ENCODE measurements at regions not wholly inside any gene's neighbourhood (a gene's known extent, or its start where the extent isn't known, plus 50 kb on each side); places are given as distances from the start of the nearest gene placed in this dataset.
A peak's percentile ranks its signal among the peaks of the same experiment; 100 is the strongest.

DNA sequence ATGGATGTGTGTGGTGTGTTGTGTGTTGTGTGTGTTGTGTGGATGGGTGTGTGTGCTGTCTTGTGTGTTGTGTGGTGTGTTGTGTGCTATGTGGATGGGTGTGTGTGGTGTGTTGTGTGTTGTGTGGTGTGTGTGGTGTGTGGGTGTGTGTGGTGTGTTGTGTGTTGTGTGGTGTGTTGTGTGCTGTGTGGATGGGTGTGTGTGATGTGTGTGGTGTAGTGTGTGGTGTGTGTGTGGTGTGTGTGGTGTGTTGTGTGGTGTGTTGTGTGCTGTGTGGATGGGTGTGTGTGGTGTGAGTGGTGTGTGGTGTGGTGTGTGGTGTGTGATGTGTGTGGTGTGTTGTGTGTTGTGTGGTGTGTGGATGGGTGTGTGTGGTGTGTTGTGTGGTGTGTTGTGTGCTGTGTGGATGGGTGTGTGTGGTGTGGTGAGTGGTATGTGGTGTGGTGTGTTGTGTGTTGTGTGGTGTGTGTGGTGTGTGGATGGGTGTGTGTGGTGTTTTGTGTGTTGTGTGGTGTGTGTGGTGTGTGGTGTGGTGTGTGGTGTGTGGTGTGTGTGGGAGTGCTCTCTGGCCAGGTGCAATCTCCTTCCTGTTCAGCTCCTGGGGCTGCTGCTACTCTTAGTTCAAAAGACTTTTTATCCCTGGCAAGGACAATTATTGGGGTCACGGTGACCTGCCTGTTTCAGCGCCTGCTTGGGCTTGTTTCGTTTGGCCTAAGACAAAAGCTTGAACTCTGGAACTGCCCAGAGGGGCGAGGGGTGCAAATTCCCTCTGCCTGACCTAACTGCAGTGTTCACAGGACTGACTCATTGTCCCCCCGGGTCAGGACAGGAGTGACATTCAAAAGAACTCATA is 101.1 kb downstream of the UBIAD1 start:
- DNase-seq: no peak

DNA sequence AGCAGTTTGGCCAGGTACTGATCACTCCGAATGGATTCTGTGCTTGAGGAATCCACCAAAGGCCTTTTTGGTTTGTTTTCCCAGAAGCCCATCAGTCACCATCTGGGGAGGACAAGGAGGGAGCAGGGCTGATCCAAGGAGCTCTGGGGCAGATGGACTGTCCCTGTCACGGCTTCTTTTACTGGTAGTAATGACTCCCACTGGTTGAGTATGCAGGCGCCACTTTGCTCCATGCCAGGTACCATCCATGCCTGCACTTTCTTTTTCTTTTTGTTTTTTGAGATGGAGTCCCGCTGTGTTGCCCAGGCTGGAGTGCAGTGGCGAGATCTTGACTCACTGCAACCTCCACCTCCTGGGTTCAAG is 101.7 kb downstream of the UBIAD1 start:
- DNase-seq: no peak

DNA sequence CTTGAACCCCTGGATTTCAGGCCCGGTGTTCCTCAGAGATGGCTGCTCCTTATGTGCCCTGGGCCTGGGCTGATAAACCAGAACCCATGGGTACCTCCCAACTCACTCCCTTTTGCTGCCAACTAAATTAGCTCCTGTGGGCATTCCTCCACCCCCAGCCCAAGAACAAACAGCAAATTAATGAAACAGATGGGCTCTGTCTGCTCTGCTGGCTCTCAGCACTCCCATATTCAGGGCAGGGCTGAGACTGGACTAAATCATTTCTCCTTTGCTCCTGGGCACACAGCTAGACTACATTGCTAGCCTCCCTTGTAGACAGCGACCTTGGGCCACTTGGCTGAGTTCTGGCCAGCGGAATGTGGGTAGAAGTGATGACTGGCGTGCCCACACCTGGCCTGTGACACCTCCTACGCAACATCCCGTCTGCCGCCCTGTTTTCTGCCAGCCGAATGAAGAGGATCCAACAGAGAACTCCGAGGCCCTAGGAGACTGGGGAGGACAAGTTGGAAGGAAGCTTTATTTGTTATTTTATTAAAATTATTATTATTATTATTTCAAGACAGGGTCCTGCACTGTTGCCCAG is 101.9 kb upstream of the DISP3 start:
- DNase-seq: no peak

DNA sequence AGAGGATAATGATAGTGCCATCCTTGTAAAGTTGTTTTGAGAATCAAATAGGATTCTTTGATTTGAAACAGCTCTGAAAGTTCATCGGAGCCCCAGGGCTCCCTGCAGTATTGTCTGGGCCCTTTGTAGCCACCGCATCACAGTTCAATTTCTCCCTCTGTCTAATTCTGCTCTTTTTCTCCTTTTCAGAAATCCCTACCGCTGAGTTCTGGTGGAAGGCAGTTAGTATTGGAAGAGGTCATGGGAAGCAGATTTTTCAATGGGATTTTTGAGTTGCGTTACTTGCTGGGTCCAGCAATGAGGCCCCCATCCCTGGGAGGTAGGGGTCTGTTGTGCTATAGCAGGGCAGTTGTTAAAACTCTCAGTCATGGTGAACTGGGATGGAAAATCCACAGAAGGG is 101.0 kb upstream of the DISP3 start:
- DNase-seq: no peak

DNA sequence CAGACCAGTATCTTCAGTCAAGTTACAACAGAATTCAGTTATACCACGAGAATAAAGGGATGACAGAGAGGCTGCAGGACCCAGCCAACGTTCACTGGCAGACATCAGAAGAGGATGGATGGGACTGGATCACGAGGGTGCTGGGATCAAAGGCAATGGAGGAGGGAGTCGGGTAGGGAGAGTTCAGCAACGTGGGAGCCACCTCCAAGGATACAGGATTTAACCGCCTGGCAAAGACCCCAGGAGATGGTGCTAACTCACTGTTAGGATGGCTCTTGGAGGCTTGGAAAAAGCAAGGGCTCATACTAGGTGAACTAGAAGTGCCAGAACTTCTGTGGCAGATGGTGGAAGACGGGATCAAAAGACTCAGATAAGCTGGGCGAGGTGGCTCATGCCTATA is 99.1 kb upstream of the DISP3 start:
- DNase-seq: no peak

DNA sequence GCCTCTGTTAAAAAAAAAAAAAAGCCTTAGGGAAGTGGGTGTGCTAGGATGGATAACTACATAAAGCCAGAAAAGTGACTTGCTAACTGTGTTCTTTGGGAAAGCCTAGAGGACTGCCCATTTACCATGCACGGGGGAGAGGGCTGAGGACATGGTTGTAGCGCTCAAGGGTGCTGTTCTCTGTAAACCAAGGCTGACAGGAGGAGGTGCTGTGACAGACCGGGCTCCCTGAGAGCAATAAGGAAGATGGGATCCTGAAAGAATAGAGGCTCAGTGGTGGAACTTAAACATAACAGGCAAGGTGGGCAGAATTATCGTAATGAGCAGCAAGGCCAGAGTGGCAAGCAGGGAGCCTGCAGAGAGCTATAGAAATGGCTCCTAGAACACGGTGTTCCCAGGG is 98.5 kb upstream of the DISP3 start:
- DNase-seq: no peak

DNA sequence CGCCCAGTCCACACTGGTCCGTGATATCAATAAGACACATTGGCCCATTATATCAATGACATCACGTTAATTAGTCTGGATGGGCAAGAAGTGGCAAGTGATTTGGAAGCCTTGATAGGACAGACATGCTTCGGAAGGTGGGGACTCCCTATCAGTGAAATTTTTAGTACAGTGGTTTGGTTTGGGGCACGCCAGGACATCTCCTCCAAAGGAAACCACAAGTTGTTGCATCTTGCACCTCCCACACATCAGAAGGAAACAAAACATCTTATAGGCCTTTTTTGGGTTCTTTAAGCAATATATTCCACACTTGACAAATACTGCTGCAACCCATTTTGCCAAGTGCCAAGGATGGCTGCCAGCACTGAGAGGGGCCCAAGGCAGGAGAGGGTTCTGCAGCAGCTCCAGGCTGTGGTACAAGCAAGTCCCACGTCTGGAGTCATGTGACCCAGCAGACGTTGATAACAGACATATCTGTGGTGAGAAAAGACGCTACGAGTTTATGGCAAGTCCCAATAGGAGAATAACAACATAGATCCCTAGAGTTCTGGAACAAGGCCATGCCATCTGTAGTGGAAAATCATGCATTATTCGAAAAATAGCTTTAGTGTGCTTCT is 95.3 kb upstream of the DISP3 start:
- DNase-seq: peak; percentile 22

DNA sequence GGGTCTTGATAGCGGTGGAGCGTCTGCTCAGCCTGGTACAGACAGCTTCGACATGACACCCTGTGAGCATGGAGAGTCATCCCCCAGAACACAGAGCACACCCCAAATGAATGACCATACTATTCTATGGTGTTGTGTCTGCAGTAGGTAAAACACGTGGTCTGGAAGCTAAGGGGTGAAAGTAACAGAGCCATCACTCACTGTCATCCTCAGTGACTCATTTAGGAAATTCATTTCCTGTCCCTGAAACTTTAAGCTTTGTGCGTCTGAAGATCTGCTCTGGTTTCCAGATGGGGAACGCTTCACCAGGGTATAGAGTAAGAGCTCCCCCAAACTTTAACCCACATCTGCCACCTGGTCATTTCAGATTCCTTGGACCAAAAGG is 94.8 kb upstream of the DISP3 start:
- peak; percentile 55 for DNase-seq

DNA sequence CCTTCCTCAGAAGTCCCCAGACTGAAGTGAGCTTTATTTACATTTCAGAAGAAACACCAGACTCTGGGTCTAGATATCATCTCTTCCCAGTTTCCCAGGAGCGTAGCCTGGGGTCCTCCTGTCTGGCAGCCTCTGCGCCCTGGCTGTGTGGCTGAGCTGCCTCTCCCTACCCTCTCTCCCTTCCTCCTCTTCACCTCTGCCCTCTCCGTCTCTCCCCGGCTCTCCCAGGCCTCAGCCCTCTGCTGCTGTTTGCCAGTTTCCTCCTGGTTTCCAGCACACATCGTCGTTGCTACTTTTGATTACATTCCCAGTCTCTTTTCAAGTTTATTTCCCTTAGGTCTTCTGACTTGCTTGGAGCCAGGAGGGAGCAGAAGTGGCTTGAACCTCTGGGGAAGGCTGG is 91.1 kb upstream of the DISP3 start:
- no peak for DNase-seq

DNA sequence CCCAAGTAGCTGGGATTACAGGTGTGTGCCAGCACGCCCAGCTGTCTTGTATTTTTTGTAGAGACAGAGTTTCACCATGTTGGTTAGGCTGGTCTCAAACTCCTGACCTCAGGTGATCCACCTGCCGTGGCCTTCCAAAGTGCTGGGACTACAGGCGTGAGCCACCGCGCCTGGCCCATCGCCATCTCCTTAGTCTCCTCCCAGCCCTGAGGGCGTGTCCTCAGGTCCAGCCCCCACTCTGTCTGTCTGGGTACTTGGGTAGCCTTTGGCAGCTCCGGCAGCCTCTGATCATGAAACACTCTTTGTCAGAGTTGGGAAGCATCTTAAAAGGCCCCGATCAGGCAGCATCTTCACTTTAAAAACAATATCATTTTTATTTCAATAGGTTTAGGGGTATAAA is 90.3 kb upstream of the DISP3 start:
- DNase-seq: no peak

DNA sequence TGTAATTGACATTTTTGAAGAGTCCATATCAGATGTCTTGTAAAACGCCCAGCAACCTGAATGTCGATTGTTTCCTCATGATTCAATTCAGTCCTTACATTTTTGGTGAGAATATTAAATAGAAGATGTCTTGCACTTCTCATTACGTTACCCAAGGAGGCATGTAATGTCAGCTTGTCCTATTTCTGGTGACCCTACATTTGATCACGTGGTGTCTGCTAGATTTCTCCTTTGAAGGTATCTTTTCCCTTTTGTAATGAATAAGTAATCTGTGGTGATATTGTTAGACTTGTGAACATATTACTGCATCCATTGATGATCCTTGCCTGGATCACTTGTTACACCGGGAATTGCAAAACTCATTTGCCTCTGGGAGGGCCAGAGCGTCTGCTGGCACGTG is 87.6 kb upstream of the DISP3 start:
- no peak for DNase-seq

DNA sequence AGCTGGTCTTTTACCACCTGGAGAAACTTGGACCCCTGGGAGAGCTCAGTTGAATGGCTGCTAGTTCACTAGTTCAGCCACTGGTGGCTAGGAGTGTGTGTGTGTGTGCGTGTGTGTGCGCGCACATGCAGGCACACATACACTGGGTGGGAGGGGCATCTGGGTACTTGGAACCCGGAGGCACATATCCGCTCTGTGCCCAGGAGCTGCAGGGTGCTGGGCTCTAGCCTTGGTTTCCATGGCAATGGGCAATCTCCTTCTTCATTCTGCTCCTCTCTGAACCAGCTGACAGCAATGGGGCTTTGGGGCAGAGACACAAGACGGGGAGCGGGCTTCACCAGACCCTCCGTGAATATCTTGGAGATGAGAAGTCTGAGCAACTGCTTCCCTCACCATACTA is 87.1 kb upstream of the DISP3 start:
- no peak for DNase-seq

DNA sequence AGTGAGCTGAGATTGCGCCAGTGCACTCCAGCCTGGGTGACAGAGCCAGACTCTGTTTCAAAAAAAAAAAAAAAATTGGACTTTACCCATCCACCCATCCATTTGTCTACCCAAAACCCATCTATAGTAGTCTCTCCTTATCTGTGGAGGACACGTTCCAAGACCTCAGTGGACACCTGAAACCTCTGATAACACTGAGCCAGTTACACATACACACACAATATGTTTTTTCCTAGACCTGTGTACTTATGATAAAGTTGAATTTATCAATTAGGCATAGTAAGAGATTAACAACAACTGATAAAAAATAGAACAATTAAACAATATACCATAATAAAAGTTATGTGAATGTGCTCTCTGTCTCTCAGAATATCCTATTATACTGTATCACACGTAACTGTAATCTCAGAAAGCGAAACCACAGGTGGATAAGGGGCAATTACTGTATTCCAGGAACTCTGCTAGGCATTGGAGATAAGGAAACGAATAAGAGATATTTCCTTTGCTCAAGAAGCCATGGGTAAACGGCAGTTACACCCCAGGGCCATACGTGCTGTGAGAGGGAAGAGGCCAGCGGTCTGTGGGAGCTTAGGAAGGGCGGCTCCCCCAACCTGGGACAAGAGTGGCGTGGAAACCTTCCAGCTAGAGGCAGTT is 84.2 kb upstream of the DISP3 start:
- DNase-seq: no peak

DNA sequence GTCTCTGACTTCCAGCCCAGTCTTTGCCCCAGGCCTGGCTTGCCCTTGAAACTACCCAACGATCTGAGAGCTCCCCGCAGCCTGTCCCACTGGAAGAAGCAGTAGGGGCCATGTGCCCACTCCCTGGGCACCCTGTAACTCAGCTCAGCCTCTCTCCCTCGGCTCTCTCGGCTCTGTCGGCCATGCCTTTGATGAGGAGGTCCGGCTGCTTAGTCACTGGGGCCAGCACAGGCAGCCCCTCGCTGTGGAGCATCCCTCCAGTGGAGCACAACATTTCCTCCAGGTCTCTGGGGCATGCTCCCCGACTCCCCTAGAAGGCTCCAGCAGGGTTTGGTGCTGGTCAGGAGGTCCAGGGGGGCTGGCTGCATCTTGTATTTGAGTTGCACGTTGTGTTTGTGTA is 83.3 kb upstream of the DISP3 start:
- DNase-seq: no peak

DNA sequence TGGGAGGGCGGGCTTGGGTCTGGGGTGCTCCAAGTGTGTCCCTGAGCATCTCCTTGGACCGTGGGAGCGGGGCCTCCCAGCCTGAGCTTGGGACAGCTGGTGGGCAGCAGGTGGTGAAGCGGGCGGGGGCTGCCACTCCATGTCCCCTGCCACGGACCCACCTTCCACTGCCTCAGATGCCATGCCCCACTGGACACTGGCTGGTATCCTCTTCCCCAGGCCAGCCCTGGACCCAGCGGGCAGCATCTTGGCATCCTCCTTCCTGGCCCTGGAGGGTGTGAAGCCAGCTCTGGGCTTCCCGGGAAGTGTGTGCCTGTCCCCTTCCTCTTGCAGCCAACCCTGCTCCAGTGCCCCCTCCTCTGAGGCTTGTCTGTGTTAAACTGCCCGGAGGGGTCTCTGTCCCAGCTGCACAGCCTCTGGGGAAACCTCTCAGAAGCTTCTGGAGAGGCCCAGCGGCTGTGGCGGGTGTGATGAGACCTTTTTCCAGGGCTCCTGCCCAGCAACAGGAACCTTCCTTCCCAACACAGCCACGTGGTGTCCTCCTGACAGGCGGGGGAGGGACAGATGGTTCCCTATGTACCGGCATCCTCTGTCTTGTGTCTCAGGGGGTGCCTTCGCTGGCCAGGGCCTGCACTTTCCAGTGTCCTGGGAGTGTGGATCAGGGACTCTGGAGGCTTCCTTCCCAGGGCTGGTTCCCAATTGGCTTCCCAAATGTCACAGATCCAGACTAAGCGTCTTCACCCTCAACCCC is 81.6 kb upstream of the DISP3 start:
- no peak for DNase-seq

DNA sequence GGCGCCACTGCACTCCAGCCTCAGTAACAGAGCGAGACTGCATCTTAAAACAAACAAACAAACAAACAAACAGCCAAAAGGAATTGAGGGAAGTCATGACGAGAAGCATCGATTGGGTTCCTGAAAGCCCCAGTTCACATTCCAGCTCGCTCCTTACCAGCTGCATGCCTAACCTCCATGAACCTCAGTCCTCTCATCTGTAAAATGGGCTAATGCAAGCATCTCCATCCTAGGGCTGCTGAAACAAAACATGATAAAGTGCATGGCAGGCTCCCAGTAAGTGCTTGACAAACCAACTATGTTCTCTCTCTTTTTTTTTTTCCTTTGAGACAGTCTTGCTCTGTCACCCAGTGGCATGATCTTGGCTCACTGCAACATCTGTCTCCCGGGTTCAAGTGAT is 79.7 kb upstream of the DISP3 start:
- DNase-seq: no peak

DNA sequence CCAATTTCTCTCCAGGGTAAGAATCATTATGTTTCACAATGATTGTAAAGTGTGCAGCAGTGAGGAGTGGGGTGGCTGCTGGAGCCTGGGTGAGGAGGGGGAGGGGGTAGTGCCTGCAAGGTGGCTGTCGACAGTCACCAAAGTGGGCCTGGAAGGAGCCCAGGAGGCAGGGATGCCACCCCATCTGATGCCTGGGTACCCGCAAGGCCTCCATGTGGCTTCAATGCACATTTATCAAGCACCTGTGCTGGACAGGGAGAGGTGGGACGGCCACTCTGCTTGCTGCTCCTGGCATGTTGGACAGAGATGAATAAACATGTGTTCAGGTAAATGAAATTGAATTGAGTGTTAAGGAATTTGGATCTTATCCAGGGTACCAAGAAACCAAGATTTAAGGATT is 78.8 kb upstream of the DISP3 start:
- DNase-seq: no peak

DNA sequence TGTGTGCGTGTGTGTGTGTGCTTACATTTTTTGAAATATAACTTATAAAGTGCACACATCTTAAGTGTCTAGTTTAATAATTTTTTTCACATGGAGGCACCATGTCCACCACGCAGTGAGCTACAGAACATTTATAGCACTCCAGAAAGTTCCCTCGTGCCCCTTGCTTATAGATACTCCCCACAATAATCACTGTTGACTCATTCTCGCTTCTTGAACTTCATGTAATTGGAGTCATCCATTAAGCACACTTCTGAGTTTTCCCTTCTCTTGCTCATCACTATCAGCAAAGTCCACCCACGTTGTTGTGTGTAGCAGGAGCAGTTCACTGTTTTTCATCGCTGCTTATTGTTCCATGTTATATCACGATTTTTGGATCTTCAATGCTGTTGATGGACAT is 78.4 kb upstream of the DISP3 start:
- DNase-seq: no peak

DNA sequence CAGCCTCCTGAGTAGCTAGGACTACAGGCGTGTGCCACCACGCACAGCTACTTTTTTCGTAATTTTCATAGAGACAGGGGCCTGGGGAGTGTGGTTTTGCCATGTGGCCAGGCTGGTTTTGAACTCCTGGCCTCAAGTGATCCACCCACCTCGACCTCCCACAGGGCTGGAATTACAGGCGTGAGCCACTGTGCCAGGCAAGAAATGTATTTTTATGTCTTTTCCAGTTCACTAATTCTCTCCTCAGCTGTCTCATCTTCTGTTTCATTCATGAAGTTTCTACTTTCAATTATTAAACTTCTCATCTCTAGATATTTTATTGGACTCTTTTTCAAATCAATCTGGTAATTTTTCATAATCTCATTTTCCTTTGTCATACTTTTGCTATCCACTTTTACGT is 72.1 kb upstream of the DISP3 start:
- no peak for DNase-seq

DNA sequence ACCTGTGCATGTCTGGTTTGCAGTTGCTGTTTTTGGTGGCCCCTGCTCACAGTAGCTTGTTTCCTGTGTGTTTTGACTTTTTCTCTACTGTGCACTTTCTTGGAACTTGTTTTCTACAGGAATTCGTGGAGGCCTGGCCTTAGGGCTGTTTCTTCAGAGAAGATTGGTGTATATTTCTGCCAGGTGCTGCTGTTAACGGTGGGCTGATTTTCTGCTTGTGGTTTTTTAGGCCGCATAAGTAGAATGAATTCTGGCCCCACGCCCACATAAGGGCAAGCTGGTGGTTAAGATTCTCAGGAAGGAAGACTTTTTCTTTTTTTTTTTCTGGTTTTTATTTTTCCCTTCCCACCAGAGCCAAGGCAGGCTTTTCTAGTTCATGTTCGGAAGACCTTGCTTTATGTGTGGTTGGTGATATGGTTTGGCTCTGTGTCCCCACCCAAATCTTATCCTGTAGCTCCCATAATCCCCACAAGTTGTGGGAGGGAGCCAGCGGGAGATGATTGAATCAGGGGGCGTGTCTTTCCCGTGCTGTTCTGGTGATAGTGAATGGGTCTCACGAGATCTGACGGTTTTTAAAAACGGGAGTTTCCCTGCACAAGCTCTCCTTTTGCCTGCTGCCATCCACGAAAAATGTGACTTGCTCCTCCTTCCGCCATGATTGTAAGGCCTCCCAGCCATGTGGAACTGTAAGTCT is 71.5 kb upstream of the DISP3 start:
- DNase-seq: peak; percentile 34

DNA sequence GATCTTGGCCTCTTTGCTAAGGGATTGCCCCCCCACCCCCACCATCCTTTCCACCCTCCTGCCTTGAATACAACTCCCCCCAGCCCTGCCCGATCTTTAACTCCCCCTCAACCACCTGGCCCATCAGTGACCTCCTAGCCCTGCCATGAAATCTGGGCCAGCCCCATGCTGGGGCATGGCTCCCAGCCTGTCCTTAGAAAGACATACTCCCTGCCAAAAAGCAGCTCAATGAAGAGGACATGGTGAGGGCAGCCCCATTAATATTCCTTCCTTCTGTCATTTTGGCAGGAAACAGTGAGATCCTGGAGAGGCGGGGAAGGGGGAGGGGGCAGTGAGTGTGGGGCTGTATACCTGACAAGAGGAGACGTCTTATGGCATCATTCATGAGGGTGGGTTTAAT is 66.8 kb upstream of the DISP3 start:
- no peak for DNase-seq

DNA sequence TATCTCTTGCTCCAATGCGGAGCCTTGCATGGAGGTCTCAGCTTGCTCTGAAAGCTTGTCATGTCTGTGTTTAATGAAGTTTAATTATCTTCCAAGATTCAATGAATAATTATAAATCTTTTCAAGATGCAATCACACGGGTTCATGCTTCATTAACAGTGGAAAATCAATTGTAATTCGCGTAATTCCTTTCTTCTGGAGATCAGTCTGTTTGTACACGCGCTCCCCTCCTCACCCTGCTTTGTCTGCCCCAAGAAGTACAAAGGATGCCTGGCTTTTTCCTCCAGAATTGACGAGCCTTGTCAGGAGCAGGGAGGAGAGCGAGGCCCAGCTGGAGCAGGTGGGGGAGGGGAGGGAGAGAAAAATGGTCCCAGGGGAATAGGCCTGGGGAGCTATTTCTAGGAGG is 65.0 kb upstream of the DISP3 start:
- no peak for DNase-seq
